GM21390 (cell line): ENCODE measurements at regions not wholly inside any gene's neighbourhood (a gene's known extent, or its start where the extent isn't known, plus 50 kb on each side); places are given as distances from the start of the nearest gene placed in this dataset.

Experiments
- ATAC-seq: cut with Tn5 transposase; IDR thresholded peaks from one replicate; pipeline ENCODE4 v1.9.1; 2021; ENCODE audit not compliant: unreplicated experiment

DNA sequence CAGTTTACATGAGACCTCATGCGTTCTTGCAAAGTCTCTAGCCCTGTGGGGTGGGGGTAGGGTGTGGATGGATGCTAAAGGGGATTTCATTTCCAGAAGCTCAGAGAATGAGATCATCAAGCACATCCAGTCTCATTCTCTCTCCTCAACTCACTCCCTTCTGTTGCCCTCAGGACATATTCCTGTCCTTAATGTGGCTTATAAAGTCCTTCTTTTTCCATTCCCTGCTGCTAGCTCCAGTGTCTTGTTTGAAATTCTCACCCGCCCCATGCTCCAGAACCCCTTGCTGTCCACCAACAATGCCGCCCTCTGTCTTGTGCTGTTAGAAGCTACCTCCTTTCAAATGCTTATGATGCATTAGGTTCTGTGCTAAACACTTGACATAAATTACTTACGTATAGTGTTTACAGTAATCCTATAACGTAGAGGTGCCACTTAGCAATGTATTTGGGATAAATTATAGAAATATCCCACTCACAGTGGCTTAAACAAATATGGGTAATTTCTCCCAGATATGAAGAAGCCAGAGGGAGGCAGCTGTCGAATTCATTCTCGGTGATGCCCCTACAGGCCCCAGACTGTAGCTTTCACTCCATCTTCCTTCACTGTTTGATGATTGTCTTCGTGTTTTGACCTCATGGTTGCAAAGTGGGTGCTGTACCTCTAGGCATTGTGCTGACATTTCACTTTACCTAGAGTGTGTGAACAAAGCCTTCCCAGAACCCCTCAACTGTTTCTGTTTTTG is 273.1 kb upstream of the TBL1XR1 start:
- ATAC-seq: no peak

DNA sequence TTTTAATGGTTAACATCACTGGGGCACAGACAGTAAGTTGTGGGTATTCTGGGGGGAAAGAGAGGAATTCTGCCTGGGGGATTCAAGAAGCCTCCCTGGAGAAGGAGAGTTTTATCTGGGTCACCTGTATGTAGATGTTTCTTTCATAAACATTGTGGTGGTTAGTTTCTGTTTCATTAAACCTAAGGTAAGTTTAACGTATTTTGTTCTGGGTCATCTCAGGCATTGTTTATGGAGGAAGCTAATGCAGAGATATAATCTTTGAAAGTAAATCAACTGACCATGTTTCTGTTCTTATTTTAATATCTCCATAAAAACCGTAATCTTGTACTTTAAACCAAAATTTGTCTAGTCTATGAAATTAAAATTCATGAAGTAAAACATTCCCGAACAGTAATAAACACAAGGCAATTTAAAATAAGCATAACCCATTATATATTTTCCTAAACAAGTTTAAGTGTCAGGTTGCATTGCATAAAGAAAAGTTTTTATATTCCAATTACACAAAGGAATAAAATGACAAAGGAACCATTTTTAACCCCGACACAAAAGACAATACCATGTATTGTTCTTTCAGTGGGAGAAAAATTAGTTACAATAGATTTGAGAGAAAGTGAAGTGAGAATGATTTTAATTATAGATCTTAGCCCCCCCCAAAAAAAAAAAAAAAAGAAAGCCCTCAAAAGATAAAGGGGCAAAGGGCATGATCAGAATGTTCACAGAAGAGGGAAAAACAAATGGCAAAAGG is 274.6 kb upstream of the TBL1XR1 start:
- ATAC-seq: no peak

DNA sequence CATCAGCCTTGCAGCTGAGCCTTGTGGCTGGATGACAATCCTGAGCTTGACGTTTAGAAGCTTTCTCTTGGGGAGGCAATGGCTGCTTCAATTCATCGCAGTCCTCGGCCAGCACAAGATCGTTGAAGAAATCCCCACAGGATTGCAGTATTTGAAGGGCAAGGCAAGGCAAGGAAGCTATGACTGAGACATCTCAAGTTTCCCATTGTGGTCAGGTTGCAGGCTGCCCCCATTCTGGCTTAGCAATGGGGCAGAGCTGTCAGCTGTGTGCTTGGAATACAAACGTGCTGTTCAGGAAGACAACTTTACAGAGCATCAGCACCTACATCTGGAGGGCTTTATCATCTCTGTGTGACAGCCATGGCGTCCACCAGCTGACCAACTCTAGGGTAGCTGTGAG is 275.9 kb upstream of the TBL1XR1 start:
- no peak for ATAC-seq

DNA sequence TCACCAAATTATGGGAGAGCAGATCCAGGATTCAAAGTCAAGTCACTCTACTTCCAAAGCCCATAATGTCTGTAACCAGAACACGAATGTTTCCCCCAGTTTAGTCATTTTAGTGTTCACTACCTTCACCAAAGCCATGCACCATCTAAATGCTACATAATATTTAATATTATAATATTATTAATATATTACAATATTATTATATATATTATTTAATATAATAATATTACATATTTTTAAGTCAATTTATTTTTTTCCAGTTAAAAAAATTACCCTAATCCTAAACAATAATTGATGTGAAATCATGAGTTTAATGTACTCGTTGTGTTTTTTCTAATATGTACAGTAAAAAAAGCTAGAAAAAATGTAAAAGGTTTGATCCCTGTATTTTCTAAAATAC is 276.6 kb upstream of the TBL1XR1 start:
- ATAC-seq: no peak

DNA sequence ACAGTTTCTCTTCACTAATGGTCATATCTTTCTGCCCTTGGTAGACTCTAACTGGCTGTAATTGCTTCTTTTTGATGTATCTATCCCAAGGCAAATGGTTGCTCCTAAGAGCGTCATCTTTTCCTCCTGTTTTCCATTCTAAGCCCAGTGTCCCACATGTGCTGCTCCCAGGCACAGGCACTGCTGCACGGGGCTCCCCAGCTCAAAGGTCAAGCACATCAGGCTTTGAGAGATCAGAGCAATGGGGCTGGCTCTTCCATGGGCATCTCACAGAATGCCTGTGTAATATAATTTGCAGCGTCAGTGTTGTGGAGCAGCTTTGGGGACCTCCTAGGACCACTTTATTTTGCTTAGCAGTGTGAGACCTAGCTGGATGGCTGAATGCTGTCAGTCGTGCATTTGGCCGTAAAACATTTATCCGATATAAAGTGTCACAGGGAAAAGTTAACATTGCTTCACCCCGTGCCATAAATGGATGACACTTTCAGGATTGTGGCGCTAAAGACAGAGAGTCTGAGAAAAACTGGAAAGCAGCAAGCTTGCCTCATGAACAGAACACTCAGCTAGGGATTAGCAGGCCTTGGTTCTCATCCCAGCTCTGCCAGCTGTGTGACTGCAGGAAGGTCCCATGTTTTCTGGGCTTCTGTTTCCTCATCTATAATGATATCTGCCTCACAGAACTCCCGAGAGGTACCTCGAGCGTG is 277.5 kb upstream of the TBL1XR1 start:
- no peak for ATAC-seq

DNA sequence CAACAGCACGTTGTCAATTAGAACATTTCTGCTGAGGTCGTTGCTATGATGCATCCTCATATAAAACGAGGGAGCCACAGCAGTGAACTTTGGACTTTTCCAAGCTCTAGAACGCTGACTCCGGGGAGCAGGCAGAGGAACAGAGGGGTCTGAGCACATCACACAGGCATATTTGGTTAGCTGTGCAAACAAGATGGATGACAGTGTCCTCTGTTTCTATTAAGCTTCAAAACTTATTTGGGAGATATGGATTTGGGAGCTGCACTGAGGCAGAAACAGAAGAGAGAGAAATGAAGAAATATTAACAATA is 278.0 kb upstream of the TBL1XR1 start:
- ATAC-seq: no peak

DNA sequence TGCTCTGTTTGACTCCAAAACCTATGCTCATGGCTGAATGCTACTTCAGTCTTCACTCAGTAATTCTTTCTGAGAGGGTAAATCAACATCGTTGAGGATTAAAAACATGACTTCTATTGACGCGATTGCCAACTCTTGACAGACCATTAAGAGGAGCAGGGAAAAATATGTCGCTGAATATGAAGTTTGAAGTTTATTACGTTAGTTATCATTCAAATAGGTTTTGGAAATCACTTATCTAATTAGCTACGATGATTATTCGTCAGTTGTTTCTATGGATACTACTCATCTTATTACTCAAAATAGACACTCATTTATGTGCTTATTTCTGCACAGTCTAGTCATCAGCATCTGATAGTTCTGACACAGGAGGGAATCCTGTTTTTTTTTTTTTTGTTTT is 279.2 kb upstream of the TBL1XR1 start:
- no peak for ATAC-seq

DNA sequence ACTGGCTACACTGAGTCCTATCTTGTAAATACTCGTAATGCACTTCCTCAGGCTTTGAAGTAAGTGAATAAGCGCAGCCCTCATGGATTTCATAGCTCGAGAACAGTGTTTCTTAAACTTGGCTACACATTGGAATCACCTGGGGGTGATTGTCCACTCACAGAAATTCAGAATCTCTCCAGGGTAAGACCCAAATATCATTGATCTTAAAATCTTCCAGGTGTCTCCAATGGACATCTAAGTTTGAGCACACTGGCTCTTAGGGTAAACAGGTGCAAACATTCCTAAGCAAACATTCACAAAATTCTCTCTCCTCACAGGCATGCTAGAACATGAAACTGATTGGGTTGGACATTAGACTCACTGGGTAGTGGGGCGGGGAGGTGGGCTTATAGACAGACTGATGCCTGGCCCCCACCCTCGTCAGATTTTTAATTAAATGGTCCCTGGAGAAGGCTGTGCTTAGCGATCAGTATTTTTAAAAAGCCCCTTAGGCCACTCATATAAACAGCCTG is 279.7 kb upstream of the TBL1XR1 start:
- no peak for ATAC-seq

DNA sequence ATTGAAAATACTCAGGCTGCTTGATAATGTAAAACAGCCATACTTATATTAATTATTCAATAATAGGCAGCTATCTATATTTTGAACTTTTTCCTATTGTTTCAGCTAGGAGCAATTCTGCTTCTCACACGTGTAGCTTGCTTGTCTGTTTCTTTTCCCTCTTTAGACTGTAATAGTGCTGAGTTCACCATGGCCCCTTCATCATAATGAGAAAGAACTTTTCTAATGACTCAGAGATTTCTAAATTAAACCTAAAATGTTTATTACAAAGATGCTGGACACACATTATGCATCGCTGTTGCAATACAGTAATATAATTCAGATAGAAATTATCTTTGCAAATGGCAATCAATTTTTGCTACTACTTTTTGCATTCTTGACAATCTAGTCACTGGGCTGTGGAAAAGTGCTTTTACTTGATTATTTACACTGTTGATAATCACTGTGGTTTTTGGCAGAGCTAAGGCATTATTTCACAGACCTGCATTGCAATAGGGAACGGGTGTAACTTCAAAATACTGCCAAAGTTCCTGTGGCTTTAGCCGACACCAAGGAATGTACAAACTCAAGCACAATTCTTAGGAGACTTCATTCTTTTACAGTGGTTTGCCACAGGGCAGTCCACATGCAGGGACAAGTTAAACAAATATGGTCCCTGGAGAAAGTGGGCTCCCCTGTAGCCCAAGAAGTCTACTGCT is 281.0 kb upstream of the TBL1XR1 start:
- ATAC-seq: no peak

DNA sequence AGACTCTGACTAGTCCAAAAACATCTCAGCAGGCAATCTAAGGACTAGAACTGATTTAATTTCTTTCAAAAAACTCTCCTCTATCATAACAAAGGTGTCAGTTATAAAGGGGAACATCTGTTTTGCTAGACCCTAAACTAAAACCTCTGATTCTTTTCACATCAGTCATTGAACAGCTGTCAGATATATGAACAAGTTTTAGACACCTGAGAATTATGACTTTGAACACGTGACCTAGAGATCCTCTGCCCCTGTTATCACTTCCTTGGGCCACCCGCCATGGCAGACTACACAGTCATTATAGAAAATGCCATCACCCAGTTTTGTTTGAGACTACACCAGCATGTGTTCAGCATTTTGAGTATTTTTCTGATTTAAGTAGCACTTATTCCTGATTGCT is 282.3 kb upstream of the TBL1XR1 start:
- no peak for ATAC-seq

DNA sequence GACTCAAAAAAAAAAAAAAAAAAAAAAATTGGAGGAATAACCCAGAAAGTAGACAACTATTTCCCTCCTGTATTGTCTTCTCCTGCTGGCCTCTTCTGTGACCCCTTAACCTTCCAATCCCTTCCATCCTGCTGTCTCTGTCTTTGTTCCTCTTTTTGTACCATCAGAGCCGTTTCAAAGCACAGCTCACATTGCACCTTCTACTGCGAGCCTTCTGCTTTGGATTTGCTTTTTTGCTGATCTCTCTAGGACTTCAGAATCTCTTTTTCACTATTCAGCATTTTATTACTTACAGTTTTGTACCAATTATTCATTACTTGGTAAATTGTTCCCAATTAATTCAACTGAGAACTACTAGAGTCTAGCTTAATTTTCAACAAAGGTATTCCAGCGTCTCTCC is 284.0 kb upstream of the TBL1XR1 start:
- ATAC-seq: no peak

DNA sequence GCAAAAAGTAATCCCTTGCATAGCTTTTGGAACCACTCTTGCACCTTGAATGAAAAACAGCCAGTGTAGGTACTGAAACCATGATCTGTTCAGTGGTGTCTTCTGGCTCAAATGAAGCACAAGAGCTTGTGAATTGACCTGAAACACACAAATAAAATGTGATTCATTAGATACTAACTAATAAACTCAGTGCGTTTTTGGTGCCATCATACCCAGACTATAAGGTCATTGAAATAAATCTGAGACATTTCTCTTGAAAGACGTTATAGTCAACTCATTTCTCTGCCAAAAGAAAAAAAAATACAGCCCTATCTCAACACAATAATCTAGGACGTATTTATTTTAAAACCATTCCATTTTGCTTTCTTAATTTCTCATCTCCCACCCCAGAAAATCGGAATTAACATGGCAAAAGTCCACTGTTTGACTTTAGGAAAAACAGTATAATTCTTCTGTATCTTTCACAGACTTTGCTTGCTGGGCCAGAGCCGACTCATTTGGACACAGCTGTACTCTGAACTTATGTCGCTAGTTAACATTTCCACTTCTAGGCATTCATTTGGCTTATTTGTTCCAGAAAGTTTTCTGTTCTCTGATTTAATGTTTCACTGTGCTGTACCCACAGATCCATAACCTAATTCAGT is 284.9 kb upstream of the TBL1XR1 start:
- no peak for ATAC-seq

DNA sequence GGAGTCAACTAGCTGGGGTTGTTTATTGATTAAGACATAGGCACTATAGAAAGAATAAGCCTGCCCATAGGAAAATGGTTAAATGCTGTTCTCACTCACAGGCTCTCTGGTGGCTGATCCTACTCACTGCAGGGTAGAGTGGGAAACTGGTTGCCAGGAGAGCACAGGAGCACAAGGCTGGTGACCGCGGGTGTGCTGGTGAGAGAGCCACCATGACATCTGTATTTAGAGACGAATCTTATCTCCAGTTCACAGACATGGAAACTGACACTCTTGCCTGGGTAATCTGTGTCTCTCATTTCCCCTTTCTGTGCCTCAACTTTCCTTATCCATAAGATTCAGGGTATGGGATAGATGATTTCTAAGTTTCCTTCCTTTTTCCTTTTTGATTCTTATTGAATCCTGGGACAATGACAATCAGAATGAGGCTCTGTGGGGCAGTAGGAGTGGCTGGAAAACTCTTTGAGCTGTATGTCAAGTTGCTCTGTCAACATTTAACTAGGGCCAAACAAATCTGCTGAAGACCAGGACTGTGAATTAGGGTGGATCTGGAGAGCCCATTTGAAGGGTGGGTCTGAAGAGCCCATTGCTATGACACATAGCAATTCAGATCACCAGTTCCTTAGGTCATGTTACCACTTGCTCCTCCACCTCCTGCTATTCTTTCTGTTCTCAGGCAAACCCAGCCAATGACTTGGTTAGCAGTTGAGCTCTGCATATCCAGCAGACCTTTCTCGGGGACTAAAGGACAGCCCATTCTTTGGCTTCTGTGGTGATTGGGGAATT is 286.1 kb upstream of the TBL1XR1 start:
- ATAC-seq: no peak

DNA sequence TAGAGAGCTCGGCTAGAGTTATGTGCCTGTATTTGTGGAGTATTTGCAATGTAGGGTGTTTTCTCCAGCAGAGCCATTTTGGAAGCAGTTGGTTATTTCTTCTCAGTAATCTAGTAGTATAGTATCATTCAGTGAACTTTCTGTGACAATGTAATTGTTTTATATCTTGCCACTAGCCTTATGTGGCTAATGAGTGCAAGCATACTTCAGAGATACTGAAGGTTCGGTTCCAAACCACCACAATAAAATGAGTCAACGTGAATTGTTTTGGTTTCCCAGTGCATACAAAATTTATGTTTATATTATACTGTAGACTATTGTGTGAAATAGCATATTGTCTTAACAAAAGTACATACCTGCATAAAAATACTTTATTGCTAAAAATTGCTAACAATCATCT is 286.9 kb upstream of the TBL1XR1 start:
- ATAC-seq: no peak

DNA sequence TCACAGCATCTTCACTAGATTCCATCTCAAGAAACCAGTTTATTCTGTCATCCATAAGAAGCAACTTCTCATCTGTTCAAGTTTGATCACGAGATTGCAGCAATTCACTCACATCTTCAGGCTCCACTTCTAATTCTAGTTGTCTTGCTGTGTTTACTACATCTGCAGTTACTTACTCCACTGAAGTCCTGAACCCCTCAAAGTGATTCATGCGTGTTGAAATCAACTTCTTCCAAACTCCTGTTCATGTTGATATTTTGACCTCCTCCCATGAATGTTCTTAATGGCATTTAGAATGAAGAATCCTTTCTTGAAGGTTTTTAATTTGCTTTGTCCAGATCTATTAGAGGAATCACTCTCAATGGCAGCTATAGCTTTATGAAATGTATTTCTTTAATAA is 287.6 kb upstream of the TBL1XR1 start:
- no peak for ATAC-seq

DNA sequence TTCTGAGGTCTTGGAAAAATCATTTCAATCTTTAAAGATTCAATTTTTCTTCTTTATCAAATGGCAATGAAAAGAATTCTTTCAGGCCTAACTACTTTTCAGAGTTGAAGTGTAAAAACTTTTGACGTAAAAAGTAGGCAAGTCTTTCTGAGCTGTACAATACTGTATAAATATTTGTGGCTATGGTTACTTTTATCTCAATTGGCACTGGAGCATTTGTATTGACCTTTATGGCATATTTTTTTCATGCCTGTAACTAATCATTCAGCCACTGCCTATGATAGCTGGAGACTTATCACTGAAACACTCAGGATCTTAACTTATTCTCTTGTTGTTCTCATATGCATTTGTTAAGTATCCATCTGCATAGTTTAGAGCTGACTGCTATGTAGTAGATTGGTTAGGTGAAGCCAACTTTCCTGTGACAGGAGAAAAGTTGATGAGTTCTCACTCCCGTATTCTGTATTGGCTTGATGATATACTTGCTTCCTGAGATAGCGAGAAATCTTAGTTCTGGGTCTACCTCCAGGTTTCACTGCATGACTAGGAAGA is 290.4 kb upstream of the TBL1XR1 start:
- no peak for ATAC-seq

DNA sequence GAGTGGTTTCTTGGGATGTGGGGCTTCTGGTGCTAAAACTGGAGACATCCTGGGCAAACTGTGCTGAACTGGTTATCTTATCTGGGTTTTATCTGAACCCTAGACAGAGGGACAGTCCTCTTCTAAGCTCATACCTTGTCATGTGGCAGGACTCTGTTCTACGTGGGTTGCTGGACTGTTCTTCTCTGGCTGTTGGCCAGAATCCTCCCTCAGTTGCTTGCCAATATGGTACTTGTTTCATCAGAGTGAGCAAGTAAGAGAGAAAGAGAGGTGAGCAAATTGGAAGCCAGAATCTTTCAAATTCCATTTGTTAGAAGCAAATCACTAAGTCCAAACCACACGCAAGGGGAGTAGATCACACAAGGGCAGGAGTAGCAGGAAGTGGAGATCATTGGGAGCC is 291.5 kb upstream of the TBL1XR1 start:
- ATAC-seq: no peak

DNA sequence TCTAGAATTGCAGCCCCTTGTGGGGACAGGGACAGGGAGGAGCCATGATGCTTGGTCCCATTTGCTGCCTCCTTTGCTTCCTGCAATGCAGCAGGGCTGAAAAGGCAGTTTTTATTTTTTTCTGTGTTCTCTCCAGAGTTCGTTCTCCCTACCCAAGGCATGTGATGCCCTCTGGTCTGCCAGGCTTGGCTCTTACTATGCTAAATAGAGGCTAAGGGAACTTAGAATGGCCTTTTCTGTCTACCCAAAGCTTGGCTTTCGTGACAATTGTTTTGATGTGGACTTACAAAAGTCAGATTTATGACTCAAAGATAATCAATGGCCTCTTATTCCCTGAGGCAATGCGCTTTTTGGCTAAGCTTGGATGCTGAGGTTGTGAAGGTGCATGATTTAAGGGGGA is 293.3 kb upstream of the TBL1XR1 start:
- no peak for ATAC-seq

DNA sequence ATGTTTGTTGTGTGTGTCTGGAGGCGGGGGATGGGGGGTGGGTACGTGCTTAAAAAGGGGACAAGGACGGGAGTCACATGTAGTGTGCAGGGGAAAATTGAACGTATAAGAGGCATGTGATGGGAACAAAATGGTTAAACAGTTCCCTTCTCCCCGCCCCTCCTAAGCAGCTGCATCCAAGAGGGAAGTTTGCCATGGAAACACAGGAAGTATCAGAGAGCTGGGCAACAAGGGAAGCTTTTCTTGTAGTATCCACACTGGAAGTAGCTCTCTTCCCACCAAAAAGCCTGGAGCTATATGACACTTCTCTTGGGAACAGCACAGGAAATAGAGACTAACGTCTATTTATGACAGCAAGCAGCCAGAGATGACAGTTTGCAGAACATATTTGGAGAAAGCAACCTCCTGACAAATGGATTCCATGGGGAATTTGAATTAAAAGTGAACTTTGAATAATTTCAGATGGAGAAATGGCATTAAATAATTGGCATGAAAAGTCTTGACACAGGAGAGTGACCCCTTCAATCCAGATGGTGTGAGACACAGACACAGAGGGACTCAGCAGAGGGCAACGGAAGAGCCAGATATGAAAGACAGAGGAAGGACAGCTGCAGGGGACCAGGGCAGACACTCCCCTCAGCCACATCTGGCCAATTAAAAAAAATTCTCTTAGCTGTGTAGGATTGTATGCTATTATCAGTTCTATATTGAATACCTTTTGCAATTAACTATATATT is 294.2 kb upstream of the TBL1XR1 start:
- ATAC-seq: no peak
